Smooth muscle cell (in vitro differentiated cells): ENCODE measurements at regions not wholly inside any gene's neighbourhood (a gene's known extent, or its start where the extent isn't known, plus 50 kb on each side); places are given as distances from the start of the nearest gene placed in this dataset.

ENCODE experiments used
- DNase-seq: peaks from one replicate; lab custom pipeline; 2025; ENCODE audit not compliant: unreplicated experiment; lab: John Stamatoyannopoulos, UW
- H2AFZ ChIP-seq: fragments of 200-600 bp; sonication (generic); 2 replicates; pipeline ENCODE4 v1.6.0; 2016; ENCODE audit warnings: antibody characterized with exemption, low read depth, mild to moderate bottlenecking
- H3F3A ChIP-seq: fragments of 200-600 bp; sonication (generic); 2 replicates; pipeline ENCODE4 v1.6.0; 2017; ENCODE audit warnings: antibody characterized with exemption, low read depth
- H3K27ac ChIP-seq: fragments of 200-600 bp; sonication (generic); 2 replicates; pipeline ENCODE4 v1.5.1; 2016; ENCODE audit warnings: low read depth, mild to moderate bottlenecking
- H3K27me3 ChIP-seq: fragments of 200-600 bp; sonication (generic); 2 replicates; pipeline ENCODE4 v1.6.1; 2016; ENCODE audit warnings: low read depth, mild to moderate bottlenecking
- H3K36me3 ChIP-seq: fragments of 200-600 bp; sonication (generic); 2 replicates; pipeline ENCODE4 v1.5.1; 2016; ENCODE audit warnings: low read depth
- H3K4me1 ChIP-seq: fragments of 200-600 bp; sonication (generic); 2 replicates; pipeline ENCODE4 v1.5.1; 2016; ENCODE audit warnings: low read depth
- H3K4me2 ChIP-seq: fragments of 200-600 bp; sonication (generic); 2 replicates; pipeline ENCODE4 v1.6.0; 2016; ENCODE audit warnings: mild to moderate bottlenecking
- H3K4me3 ChIP-seq: fragments of 200-600 bp; sonication (generic); 2 replicates; pipeline ENCODE4 v1.5.1; 2016; ENCODE audit warnings: mild to moderate bottlenecking
- H3K79me2 ChIP-seq: fragments of 200-600 bp; sonication (generic); 2 replicates; pipeline ENCODE4 v1.6.0; 2016; ENCODE audit warnings: low read depth, mild to moderate bottlenecking
- H3K9ac ChIP-seq: fragments of 200-600 bp; sonication (generic); 2 replicates; pipeline ENCODE4 v1.6.0; 2016; ENCODE audit warnings: low read depth
- H3K9me3 ChIP-seq: fragments of 200-600 bp; sonication (generic); replicated peaks from 2 replicates; pipeline ENCODE4 v1.5.1; 2016; ENCODE audit warnings: low read depth
- H4K20me1 ChIP-seq: fragments of 200-600 bp; sonication (generic); 2 replicates; pipeline ENCODE4 v1.6.0; 2016; ENCODE audit warnings: low read depth
- WGBS: methylation state at CpG from one replicate; pipeline ENCODE4 v1.1.7; 2016; ENCODE audit warnings: low lambda C conversion rate; 5-methylcytosine and 5-hydroxymethylcytosine counted together
- TF ChIP-seq, protein P1 (sequence below): fragments of 200-600 bp; sonication (generic); IDR thresholded peaks from 2 replicates; pipeline ENCODE4 v1.5.1; 2017; ENCODE audit warnings: borderline replicate concordance, mild to moderate bottlenecking, antibody characterized with exemption; ENCODE audit not compliant: insufficient read depth, poor library complexity, severe bottlenecking

- no peaks in the 10 kb centered on the region for H3K27me3 ChIP-seq
- H3K36me3 ChIP-seq = no peaks in the 10 kb centered on the region
- no peak overlapping the region for H3K4me2 ChIP-seq
- no peak overlapping the region for H3K9ac ChIP-seq
- no peaks in the 10 kb centered on the region for H3K79me2 ChIP-seq
- TF ChIP-seq, protein P1, sequence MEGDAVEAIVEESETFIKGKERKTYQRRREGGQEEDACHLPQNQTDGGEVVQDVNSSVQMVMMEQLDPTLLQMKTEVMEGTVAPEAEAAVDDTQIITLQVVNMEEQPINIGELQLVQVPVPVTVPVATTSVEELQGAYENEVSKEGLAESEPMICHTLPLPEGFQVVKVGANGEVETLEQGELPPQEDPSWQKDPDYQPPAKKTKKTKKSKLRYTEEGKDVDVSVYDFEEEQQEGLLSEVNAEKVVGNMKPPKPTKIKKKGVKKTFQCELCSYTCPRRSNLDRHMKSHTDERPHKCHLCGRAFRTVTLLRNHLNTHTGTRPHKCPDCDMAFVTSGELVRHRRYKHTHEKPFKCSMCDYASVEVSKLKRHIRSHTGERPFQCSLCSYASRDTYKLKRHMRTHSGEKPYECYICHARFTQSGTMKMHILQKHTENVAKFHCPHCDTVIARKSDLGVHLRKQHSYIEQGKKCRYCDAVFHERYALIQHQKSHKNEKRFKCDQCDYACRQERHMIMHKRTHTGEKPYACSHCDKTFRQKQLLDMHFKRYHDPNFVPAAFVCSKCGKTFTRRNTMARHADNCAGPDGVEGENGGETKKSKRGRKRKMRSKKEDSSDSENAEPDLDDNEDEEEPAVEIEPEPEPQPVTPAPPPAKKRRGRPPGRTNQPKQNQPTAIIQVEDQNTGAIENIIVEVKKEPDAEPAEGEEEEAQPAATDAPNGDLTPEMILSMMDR = no peak
- WGBS = 78% methylated on average over 6 of the region's 6 CpGs
- H3K4me3 ChIP-seq = no peak overlapping the region
- no peak overlapping the region for H3K27ac ChIP-seq
- H3F3A ChIP-seq = no peaks in the 10 kb centered on the region
- no peak for DNase-seq
- no peak overlapping the region for H2AFZ ChIP-seq
- no peaks in the 10 kb centered on the region for H4K20me1 ChIP-seq
- H3K9me3 ChIP-seq = no peaks in the 10 kb centered on the region
- no peaks in the 10 kb centered on the region for H3K4me1 ChIP-seq
Observed at GRCh38 chrX:22758807-22759481, 240.8 kb upstream of the DDX53 start.

DNA sequence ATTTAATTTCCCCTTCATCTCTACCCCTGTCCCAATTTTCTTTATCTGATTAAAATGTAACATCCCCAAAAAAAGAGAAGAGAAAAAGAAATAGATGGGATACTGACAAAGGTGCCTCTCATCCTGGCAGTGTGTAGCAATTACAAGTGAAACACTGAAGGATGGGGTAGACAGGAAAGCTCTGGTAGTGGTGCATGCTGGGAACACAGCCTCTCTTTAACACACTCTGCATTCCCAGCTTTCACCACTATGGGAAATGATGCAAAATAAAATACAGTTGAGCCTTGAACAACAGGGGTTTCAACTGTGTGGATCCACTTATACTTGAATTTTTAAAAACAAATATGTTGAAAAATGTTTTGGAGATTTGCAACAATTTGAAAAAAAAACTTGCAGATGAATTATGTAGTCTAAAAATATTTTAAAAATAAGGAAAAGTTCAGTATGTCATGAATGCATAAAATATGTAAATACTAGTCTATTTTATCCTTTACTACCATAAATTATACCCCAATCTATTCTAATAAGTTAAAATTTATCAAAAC is 239.2 kb upstream of the DDX53 start:
- DNase-seq = no peak
- Histone ChIP-seq H3F3A (no peaks in the 10 kb centered on the region), H2AFZ (no peak overlapping the region), H3K36me3 (no peaks in the 10 kb centered on the region), H3K4me1 (no peaks in the 10 kb centered on the region), H4K20me1 (no peaks in the 10 kb centered on the region), H3K79me2 (no peaks in the 10 kb centered on the region), H3K4me2 (no peak overlapping the region), H3K4me3 (no peak overlapping the region), H3K27ac (no peak overlapping the region), H3K27me3 (no peaks in the 10 kb centered on the region), H3K9ac (no peak overlapping the region), H3K9me3 (no peaks in the 10 kb centered on the region)
- TF ChIP-seq, protein P1 = no peak

DNA sequence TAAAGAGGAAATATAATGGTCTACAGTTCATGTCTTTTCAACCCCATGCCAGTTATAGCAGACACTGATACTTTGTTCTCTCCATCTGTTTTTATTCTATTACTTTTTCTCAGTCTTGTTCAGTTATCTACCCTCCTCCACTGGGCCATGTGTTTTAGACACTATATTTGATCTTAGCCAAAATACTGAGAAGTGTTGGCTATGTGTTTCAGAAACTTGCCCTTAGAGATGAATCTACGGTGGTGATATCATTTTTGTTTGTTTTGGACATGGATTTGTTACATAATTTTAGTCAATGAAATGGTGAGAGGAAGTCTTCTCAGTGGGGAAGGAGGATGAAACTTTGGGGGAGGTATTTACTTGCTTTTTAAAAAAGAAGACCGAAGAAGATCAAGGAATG is 211.5 kb upstream of the DDX53 start:
- H3K9ac ChIP-seq = no peak overlapping the region
- no peaks in the 10 kb centered on the region for H3K36me3 ChIP-seq
- no peaks in the 10 kb centered on the region for H3K4me1 ChIP-seq
- H4K20me1 ChIP-seq = no peaks in the 10 kb centered on the region
- no peaks in the 10 kb centered on the region for H3K27me3 ChIP-seq
- no peaks in the 10 kb centered on the region for H3K79me2 ChIP-seq
- no peaks in the 10 kb centered on the region for H3F3A ChIP-seq
- no peak overlapping the region for H3K4me2 ChIP-seq
- H2AFZ ChIP-seq = no peak overlapping the region
- H3K9me3 ChIP-seq = peaks cover 12% of the 10 kb centered on the region
- 90% methylated on average over 2 of the region's 2 CpGs for WGBS
- H3K27ac ChIP-seq = no peak overlapping the region
- TF ChIP-seq, protein P1 = no peak
- no peak overlapping the region for H3K4me3 ChIP-seq
- no peak for DNase-seq

DNA sequence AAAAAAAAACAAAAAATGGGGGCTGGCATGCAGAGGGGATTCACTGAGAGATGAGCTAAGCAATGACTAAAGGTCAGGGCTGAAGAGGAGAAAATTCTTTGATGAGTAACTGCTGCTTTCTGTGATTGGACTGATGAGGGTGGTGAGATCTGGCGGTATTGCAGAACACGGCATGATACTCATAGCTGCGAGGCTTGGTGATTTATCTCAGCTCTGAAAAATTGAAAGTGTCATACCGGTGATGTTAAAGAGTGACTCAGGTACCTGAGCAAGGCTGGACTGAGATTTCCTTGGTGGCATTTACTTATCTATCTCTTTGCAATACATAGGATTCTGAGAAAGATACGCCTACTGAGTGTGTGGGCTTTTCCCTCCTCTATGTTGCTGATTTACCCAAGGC is 204.1 kb upstream of the DDX53 start:
- no peak for DNase-seq
- Histone ChIP-seq H3K4me1 (no peaks in the 10 kb centered on the region), H4K20me1 (no peaks in the 10 kb centered on the region), H3K27ac (no peak overlapping the region), H3F3A (no peaks in the 10 kb centered on the region), H3K27me3 (no peaks in the 10 kb centered on the region), H3K4me3 (no peak overlapping the region), H2AFZ (no peak overlapping the region), H3K36me3 (no peaks in the 10 kb centered on the region), H3K9ac (no peak overlapping the region), H3K4me2 (no peak overlapping the region), H3K79me2 (no peaks in the 10 kb centered on the region), H3K9me3 (peaks cover 3% of the 10 kb centered on the region)
- WGBS = 69% methylated on average over 5 of the region's 5 CpGs
- TF ChIP-seq, protein P1 = no peak
